GF-D8 (cell line): ENCODE measurements at regions not wholly inside any gene's neighbourhood (a gene's known extent, or its start where the extent isn't known, plus 50 kb on each side); places are given as distances from the start of the nearest gene placed in this dataset.

Experiments used
- DNase-seq: peaks from one replicate; lab custom pipeline; 2025; lab: John Stamatoyannopoulos, UW

DNA sequence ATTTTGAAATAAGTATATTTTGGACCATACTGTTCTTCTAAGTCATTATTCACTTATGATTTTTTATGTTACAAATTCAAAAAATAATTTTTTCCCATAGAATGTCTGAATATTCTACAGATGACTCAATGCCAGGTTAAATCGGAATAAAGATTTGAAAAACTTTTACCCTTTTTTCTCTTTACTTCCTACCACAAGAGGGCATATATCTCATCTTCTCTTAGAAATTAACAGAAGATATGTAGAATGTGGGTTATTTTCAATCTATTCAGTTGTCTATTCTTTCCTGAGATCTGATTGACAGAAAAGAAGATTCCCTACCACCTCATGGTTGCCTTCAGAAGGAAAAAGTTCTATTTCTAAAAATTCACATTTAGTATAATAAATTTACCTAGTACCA lies 53.0 kb upstream of the KITLG start:
- DNase-seq, result no peak

GRCh38 chr12:88630561-88630960 lies 50.3 kb upstream of the KITLG start:
- DNase-seq, result no peak
